Heart left ventricle (tissue), 16 donors: ENCODE measurements at regions not wholly inside any gene's neighbourhood (a gene's known extent, or its start where the extent isn't known, plus 50 kb on each side); places are given as distances from the start of the nearest gene placed in this dataset.

Experiments
- ATAC-seq, 4 donors: fragments of 200-7000 bp; cut with Tn5 transposase; one replicate each; pipeline ENCODE4 v1.9.1; 2020 to 2022; ENCODE audit warnings: moderate library complexity in 4 of 4, mild to moderate bottlenecking in 3 of 4, moderate number of reproducible peaks in 1 of 4
- DNase-seq, 5 donors: peaks; one replicate each; pipeline ENCODE4 v3.0.0-alpha.2; 2020
- H3K27ac ChIP-seq, 12 donors: fragments of 200-600 bp; sonication (generic) in 4 of 12; one replicate each; pipeline versions ENCODE4 v1.5.0 to v1.8.0; 2016 to 2022; ENCODE audit warnings: mild to moderate bottlenecking in 2 of 12
- H3K27me3 ChIP-seq, 9 donors: fragments of 200-600 bp; sonication (generic) in 2 of 9; one replicate each; pipeline versions ENCODE4 v1.5.1 to v1.8.0; 2016 to 2022; ENCODE audit warnings: mild to moderate bottlenecking in 3 of 9
- H3K36me3 ChIP-seq, 9 donors: fragments of 200-600 bp; sonication (generic) in 2 of 9; one replicate each; pipeline versions ENCODE4 v1.5.0 to v1.8.0; 2018 to 2022; ENCODE audit warnings: mild to moderate bottlenecking in 2 of 9
- H3K4me1 ChIP-seq, 12 donors: fragments of 200-600 bp; sonication (generic) in 4 of 12; one replicate each; pipeline versions ENCODE4 v1.5.0 to v1.8.0; 2016 to 2022; ENCODE audit warnings: mild to moderate bottlenecking in 3 of 12
- H3K4me3 ChIP-seq, 12 donors: fragments of 200-600 bp; sonication (generic) in 4 of 12; one replicate each; pipeline versions ENCODE4 v1.5.0 to v1.8.0; 2017 to 2022; ENCODE audit warnings: mild to moderate bottlenecking in 9 of 12, moderate library complexity in 4 of 12
- H3K9me3 ChIP-seq, 12 donors: fragments of 200-600 bp; sonication (generic) in 4 of 12; one replicate each; pipeline versions ENCODE4 v1.5.0 to v1.8.0; 2016 to 2022; ENCODE audit warnings: mild to moderate bottlenecking in 1 of 12
- CTCF ChIP-seq, 12 donors: fragments of 200-600 bp; sonication (generic) in 4 of 12; IDR thresholded peaks; one replicate each; pipeline versions ENCODE4 v1.5.0 to v1.8.0; 2018 to 2022; ENCODE audit warnings: antibody characterized with exemption in 12 of 12, mild to moderate bottlenecking in 5 of 12
- POLR2A ChIP-seq, 2 donors: fragments of 450-650 bp; IDR thresholded peaks; one replicate each; pipeline ENCODE4 v1.6.1; 2017; ENCODE audit warnings: antibody characterized with exemption in 2 of 2, mild to moderate bottlenecking in 2 of 2, moderate library complexity in 2 of 2
- WGBS, 4 donors: extraction: QIAGEN DNeasy Blood & Tissue Kit in 2 of 4; methylation state at CpG; one replicate each; pipeline versions ENCODE4 v1.1.5 to v1.1.7; 2013 to 2018; 5-methylcytosine and 5-hydroxymethylcytosine counted together
- intact Hi-C, 10 donors: fragments of 100-400 bp; cut with DNase I; formaldehyde crosslinking; loops; one replicate each; pipeline versions ENCODE4 v1.11.1 to v1.14.2; 2022
- donor health status: ischemic (EF 13 %, LVEDD 7.1; RV severe dilation, severe dysfunction).
- donor health status: healthy with polysubstance abuse.
- donor health status: DM: no; HTN: yes; CAD: no.
- donor health status: DM: no; HTN: no; CAD: no.
- donor health status: ischemic (EF 25% LVEDD 6.9; RV normal size, moderate dysfunction).
- donor health status: ischemic (EF 25% LVEDD 5.7; RV mildly dilated, moderate dysfunction).
- donor health status: healthy.
- donor health status: DM: yes; HTN: yes; CAD: no.
- donor health status: ischemic (EF 35%, LVEDD 5.7; RV mildly dilated, moderate dysfunction).
- donor health status: nonischemic (EF 11% LVEDD 7.7; RV severe dilation, severe dysfunction).
- donor health status: DM: yes; HTN: yes; CAD: no.
- donor health status: PGD.
- donor health status: ischemic (EF 29% LVEDD 5.4; RV normal size, mild dysfunction).
- donor health status: nonischemic (EF 23%, LVEDD 6.1; RV moderate dilation, normal function).

- Histone ChIP-seq H3K4me3 (no peak overlapping the region), H3K4me1 (no peaks in the 10 kb centered on the region), H3K27ac (no peak overlapping the region), H3K9me3 (peaks cover 0 to 43% (median 23%) of the 10 kb centered on the region in 12 donors), H3K36me3 (no peaks in the 10 kb centered on the region), H3K27me3 (no peaks in the 10 kb centered on the region)
- intact Hi-C loops: loop anchor here in 5 of 10 donors (10.0 kb wide), 4 partner anchors 392 to 1212 kb away; partner anchors contain the start of gene FSTL5 (in 1 of the 5)
- ATAC-seq: no peak
- no peak for DNase-seq
- TF ChIP-seq CTCF (IDR thresholded peaks at IDR 0.05) (peak; percentile 18 to 55 (median 36)), POLR2A (IDR thresholded peaks at IDR 0.05) (no peak)
- 45 to 56% (median 49%) methylated on average over 6 of the region's 6 CpGs for WGBS, 4 donors
Measured at GRCh38 chr4:161252520-161253141, 911.2 kb downstream of the FSTL5 start.

- 68 to 86% (median 77%) methylated on average over 3 to 8 of the region's 8 CpGs for WGBS, 4 donors
- H3K27ac ChIP-seq: no peak overlapping the region
- intact Hi-C loops: loop anchor here in 5 of 10 donors (10.0 kb wide), 4 partner anchors 395 to 1215 kb away; partner anchors contain the start of gene FSTL5 (in 1 of the 5)
- no peaks in the 10 kb centered on the region for H3K4me1 ChIP-seq
- no peak for ATAC-seq
- H3K36me3 ChIP-seq: no peaks in the 10 kb centered on the region
- DNase-seq: no peak
- H3K27me3 ChIP-seq: no peaks in the 10 kb centered on the region
- no peak for TF ChIP-seq POLR2A (IDR thresholded peaks at IDR 0.05)
- peaks cover 0 to 16% (median under 1%) of the 10 kb centered on the region in 12 donors for H3K9me3 ChIP-seq
- H3K4me3 ChIP-seq: no peak overlapping the region
Measured at GRCh38 chr4:161249779-161250440, 913.9 kb downstream of the FSTL5 start.

- no peak for ATAC-seq
- Histone ChIP-seq H3K27ac (no peak overlapping the region), H3K36me3 (no peaks in the 10 kb centered on the region), H3K27me3 (no peaks in the 10 kb centered on the region), H3K4me3 (no peak overlapping the region), H3K9me3 (peaks cover 0 to 20% (median 4%) of the 10 kb centered on the region in 12 donors), H3K4me1 (no peaks in the 10 kb centered on the region)
- no peak for TF ChIP-seq CTCF (IDR thresholded peaks at IDR 0.05)
- TF ChIP-seq POLR2A (IDR thresholded peaks at IDR 0.05): no peak
- intact Hi-C loops: no loop called here
- DNase-seq: no peak
- 90 to 93% (median 91%) methylated on average over 3 of the region's 3 CpGs for WGBS, 4 donors
Measured at GRCh38 chr4:161248880-161249279, 914.9 kb downstream of the FSTL5 start.

- DNase-seq: no peak
- no peaks in the 10 kb centered on the region for H3K4me1 ChIP-seq
- TF ChIP-seq POLR2A (IDR thresholded peaks at IDR 0.05): no peak
- TF ChIP-seq CTCF (IDR thresholded peaks at IDR 0.05): no peak
- H3K27me3 ChIP-seq: no peaks in the 10 kb centered on the region
- ATAC-seq: no peak
- no peak overlapping the region for H3K27ac ChIP-seq
- H3K4me3 ChIP-seq: no peak overlapping the region
- H3K9me3 ChIP-seq: peaks cover 0 to 20% (median 4%) of the 10 kb centered on the region in 12 donors
- intact Hi-C loops: no loop called here
- H3K36me3 ChIP-seq: no peaks in the 10 kb centered on the region
- WGBS, 4 donors: 39 to 57% (median 46%) methylated on average over 1 of the region's 1 CpG
Measured at GRCh38 chr4:161247831-161248230, 916.0 kb downstream of the FSTL5 start.
